ENCODE measurements at regions not wholly inside any gene's neighbourhood (a gene's known extent, or its start where the extent isn't known, plus 50 kb on each side); places are given as distances from the start of the nearest gene placed in this dataset.
"Not testable (repeated sequence)": the region's sequence is repeated elsewhere in the genome, so short reads cannot be mapped to it uniquely, and the experiment has no call there.

GRCh38 chr15:53923741-53924140, 54.5 kb upstream of the UNC13C start:
- not testable (repeated sequence) for H3K14ac ChIP-seq (ENCODE audit: low read length); H2AK5ac ChIP-seq (ENCODE audit: low read depth, low read length); H3K9ac ChIP-seq (ENCODE audit: low read depth, low read length, poor library complexity); H3K9me3 ChIP-seq (replicated peaks in 1 of 2; ENCODE audit: control insufficient read depth in 2 of 2, insufficient read depth in 1 of 2, low read depth in 1 of 2, low read length in 2 of 2); H3K18ac ChIP-seq (ENCODE audit: low read length); H3K4ac ChIP-seq (ENCODE audit: low read length); H2BK5ac ChIP-seq (ENCODE audit: low read length); H3K27ac ChIP-seq (replicated peaks; ENCODE audit: low read length); DNase-seq (ENCODE audit: low spot score); H3K79me1 ChIP-seq (ENCODE audit: low read depth, low read length); H3K4me3 ChIP-seq (ENCODE audit: low read length in 2 of 2); H3K23ac ChIP-seq (ENCODE audit: low read depth, low read length, poor library complexity); H2BK15ac ChIP-seq (ENCODE audit: low read length); H3K36me3 ChIP-seq (replicated peaks in 1 of 2; ENCODE audit: control insufficient read depth in 2 of 2, insufficient read depth in 2 of 2, low read length in 2 of 2); H2BK120ac ChIP-seq (ENCODE audit: low read depth, low read length); H3K27me3 ChIP-seq (ENCODE audit: control insufficient read depth in 3 of 3, insufficient read depth in 3 of 3, low read depth in 1 of 3, low read length in 3 of 3); H3K4me2 ChIP-seq (ENCODE audit: insufficient read depth, low read length, poor library complexity, severe bottlenecking); H3K4me1 ChIP-seq (ENCODE audit: control insufficient read depth in 2 of 2, insufficient read depth in 1 of 2, low read depth in 1 of 2, low read length in 2 of 2); H4K8ac ChIP-seq (ENCODE audit: low read depth, low read length); H2BK12ac ChIP-seq (ENCODE audit: low read length); H2AFZ ChIP-seq (ENCODE audit: low read length); H4K91ac ChIP-seq (ENCODE audit: low read depth, low read length, poor library complexity)
- WGBS, 2 donors (ENCODE audit: extremely low coverage in 2 of 2, insufficient read length in 2 of 2, insufficient replicate concordance in 1 of 2), result no CpG with 5 or more reads among the region's 13 CpGs

GRCh38 chr15:53918180-53919079, 59.8 kb upstream of the UNC13C start:
- H3K9ac ChIP-seq (ENCODE audit: low read depth, low read length, poor library complexity), result no peak overlapping the region
- DNase-seq (ENCODE audit: low spot score), result no peak
- H3K4ac ChIP-seq (ENCODE audit: low read length), result no peak overlapping the region
- H3K79me1 ChIP-seq (ENCODE audit: low read depth, low read length), result no peaks in the 10 kb centered on the region
- no peak overlapping the region for H2BK12ac ChIP-seq (ENCODE audit: low read length)
- WGBS, 2 donors (ENCODE audit: extremely low coverage in 2 of 2, insufficient read length in 2 of 2, insufficient replicate concordance in 1 of 2), result no CpG with 5 or more reads among the region's 11 CpGs
- no peak overlapping the region for H2AK5ac ChIP-seq (ENCODE audit: low read depth, low read length)
- no peak overlapping the region for H3K4me2 ChIP-seq (ENCODE audit: insufficient read depth, low read length, poor library complexity, severe bottlenecking)
- no peak overlapping the region for H2BK15ac ChIP-seq (ENCODE audit: low read length)
- peaks cover 0 to 5% of the 10 kb centered on the region in 2 donors for H3K4me1 ChIP-seq (ENCODE audit: control insufficient read depth in 2 of 2, insufficient read depth in 1 of 2, low read depth in 1 of 2, low read length in 2 of 2)
- H3K4me3 ChIP-seq (ENCODE audit: low read length in 2 of 2), result no peak overlapping the region
- H3K9me3 ChIP-seq (replicated peaks in 1 of 2; ENCODE audit: control insufficient read depth in 2 of 2, insufficient read depth in 1 of 2, low read depth in 1 of 2, low read length in 2 of 2), result no peaks in the 10 kb centered on the region
- H3K14ac ChIP-seq (ENCODE audit: low read length), result no peak overlapping the region
- no peak overlapping the region for H3K27ac ChIP-seq (replicated peaks; ENCODE audit: low read length)
- H3K27me3 ChIP-seq (ENCODE audit: control insufficient read depth in 3 of 3, insufficient read depth in 3 of 3, low read depth in 1 of 3, low read length in 3 of 3), result no peaks in the 10 kb centered on the region
- no peak overlapping the region for H4K91ac ChIP-seq (ENCODE audit: low read depth, low read length, poor library complexity)
- no peak overlapping the region for H2BK120ac ChIP-seq (ENCODE audit: low read depth, low read length)
- H3K23ac ChIP-seq (ENCODE audit: low read depth, low read length, poor library complexity), result no peak overlapping the region
- H3K18ac ChIP-seq (ENCODE audit: low read length), result no peak overlapping the region
- H2BK5ac ChIP-seq (ENCODE audit: low read length), result no peak overlapping the region
- H3K36me3 ChIP-seq (replicated peaks in 1 of 2; ENCODE audit: control insufficient read depth in 2 of 2, insufficient read depth in 2 of 2, low read length in 2 of 2), result no peaks in the 10 kb centered on the region
- no peak overlapping the region for H4K8ac ChIP-seq (ENCODE audit: low read depth, low read length)
- H2AFZ ChIP-seq (ENCODE audit: low read length), result no peak overlapping the region

- H2BK12ac ChIP-seq (ENCODE audit: low read length), result no peak overlapping the region
- H2BK120ac ChIP-seq (ENCODE audit: low read depth, low read length), result no peak overlapping the region
- no peak overlapping the region for H3K23ac ChIP-seq (ENCODE audit: low read depth, low read length, poor library complexity)
- H3K9me3 ChIP-seq (replicated peaks in 1 of 2; ENCODE audit: control insufficient read depth in 2 of 2, insufficient read depth in 1 of 2, low read depth in 1 of 2, low read length in 2 of 2), result no peaks in the 10 kb centered on the region
- H3K4me2 ChIP-seq (ENCODE audit: insufficient read depth, low read length, poor library complexity, severe bottlenecking), result no peak overlapping the region
- no peak overlapping the region for H3K18ac ChIP-seq (ENCODE audit: low read length)
- H3K27ac ChIP-seq (replicated peaks; ENCODE audit: low read length), result no peak overlapping the region
- H3K4me1 ChIP-seq (ENCODE audit: control insufficient read depth in 2 of 2, insufficient read depth in 1 of 2, low read depth in 1 of 2, low read length in 2 of 2), result peaks cover 0 to 5% of the 10 kb centered on the region in 2 donors
- H3K4me3 ChIP-seq (ENCODE audit: low read length in 2 of 2), result no peak overlapping the region
- no peak overlapping the region for H2AFZ ChIP-seq (ENCODE audit: low read length)
- H4K91ac ChIP-seq (ENCODE audit: low read depth, low read length, poor library complexity), result no peak overlapping the region
- H3K9ac ChIP-seq (ENCODE audit: low read depth, low read length, poor library complexity), result no peak overlapping the region
- no peak overlapping the region for H2BK5ac ChIP-seq (ENCODE audit: low read length)
- no peaks in the 10 kb centered on the region for H3K27me3 ChIP-seq (ENCODE audit: control insufficient read depth in 3 of 3, insufficient read depth in 3 of 3, low read depth in 1 of 3, low read length in 3 of 3)
- H3K79me1 ChIP-seq (ENCODE audit: low read depth, low read length), result no peaks in the 10 kb centered on the region
- DNase-seq (ENCODE audit: low spot score), result no peak
- WGBS, 2 donors (ENCODE audit: extremely low coverage in 2 of 2, insufficient read length in 2 of 2, insufficient replicate concordance in 1 of 2), result no CpG with 5 or more reads among the region's 2 CpGs
- no peak overlapping the region for H3K14ac ChIP-seq (ENCODE audit: low read length)
- H3K36me3 ChIP-seq (replicated peaks in 1 of 2; ENCODE audit: control insufficient read depth in 2 of 2, insufficient read depth in 2 of 2, low read length in 2 of 2), result no peaks in the 10 kb centered on the region
- H3K4ac ChIP-seq (ENCODE audit: low read length), result no peak overlapping the region
- H2BK15ac ChIP-seq (ENCODE audit: low read length), result no peak overlapping the region
- H2AK5ac ChIP-seq (ENCODE audit: low read depth, low read length), result no peak overlapping the region
- no peak overlapping the region for H4K8ac ChIP-seq (ENCODE audit: low read depth, low read length)
Observed at GRCh38 chr15:53917109-53917508, 61.1 kb upstream of the UNC13C start.

- Histone ChIP-seq H3K9me3 (replicated peaks in 1 of 2; ENCODE audit: control insufficient read depth in 2 of 2, insufficient read depth in 1 of 2, low read depth in 1 of 2, low read length in 2 of 2) (no peaks in the 10 kb centered on the region), H3K18ac (ENCODE audit: low read length) (no peak overlapping the region), H2BK15ac (ENCODE audit: low read length) (no peak overlapping the region), H2AFZ (ENCODE audit: low read length) (no peak overlapping the region), H3K4me1 (ENCODE audit: control insufficient read depth in 2 of 2, insufficient read depth in 1 of 2, low read depth in 1 of 2, low read length in 2 of 2) (peaks cover 0 to 1% of the 10 kb centered on the region in 2 donors), H3K36me3 (replicated peaks in 1 of 2; ENCODE audit: control insufficient read depth in 2 of 2, insufficient read depth in 2 of 2, low read length in 2 of 2) (no peaks in the 10 kb centered on the region), H4K8ac (ENCODE audit: low read depth, low read length) (no peak overlapping the region), H3K27me3 (ENCODE audit: control insufficient read depth in 3 of 3, insufficient read depth in 3 of 3, low read depth in 1 of 3, low read length in 3 of 3) (no peaks in the 10 kb centered on the region), H2AK5ac (ENCODE audit: low read depth, low read length) (peak overlapping the region; percentile 42), H2BK5ac (ENCODE audit: low read length) (no peak overlapping the region), H3K79me1 (ENCODE audit: low read depth, low read length) (no peaks in the 10 kb centered on the region), H3K23ac (ENCODE audit: low read depth, low read length, poor library complexity) (no peak overlapping the region), H2BK12ac (ENCODE audit: low read length) (no peak overlapping the region), H3K4me2 (ENCODE audit: insufficient read depth, low read length, poor library complexity, severe bottlenecking) (no peak overlapping the region), H2BK120ac (ENCODE audit: low read depth, low read length) (no peak overlapping the region), H3K27ac (replicated peaks; ENCODE audit: low read length) (no peak overlapping the region), H3K4ac (ENCODE audit: low read length) (no peak overlapping the region), H3K9ac (ENCODE audit: low read depth, low read length, poor library complexity) (no peak overlapping the region), H4K91ac (ENCODE audit: low read depth, low read length, poor library complexity) (no peak overlapping the region), H3K14ac (ENCODE audit: low read length) (no peak overlapping the region), H3K4me3 (ENCODE audit: low read length in 2 of 2) (peak overlapping the region in 1 of 2 donors; percentile 25)
- DNase-seq (ENCODE audit: low spot score), result no peak
- WGBS, 2 donors (ENCODE audit: extremely low coverage in 2 of 2, insufficient read length in 2 of 2, insufficient replicate concordance in 1 of 2), result no CpG with 5 or more reads among the region's 10 CpGs
Observed at GRCh38 chr15:53911431-53911830, 66.8 kb upstream of the UNC13C start.
